ENCODE measurements at regions not wholly inside any gene's neighbourhood (a gene's known extent, or its start where the extent isn't known, plus 50 kb on each side); places are given as distances from the start of the nearest gene placed in this dataset.

- TF ChIP-seq, protein P1, sequence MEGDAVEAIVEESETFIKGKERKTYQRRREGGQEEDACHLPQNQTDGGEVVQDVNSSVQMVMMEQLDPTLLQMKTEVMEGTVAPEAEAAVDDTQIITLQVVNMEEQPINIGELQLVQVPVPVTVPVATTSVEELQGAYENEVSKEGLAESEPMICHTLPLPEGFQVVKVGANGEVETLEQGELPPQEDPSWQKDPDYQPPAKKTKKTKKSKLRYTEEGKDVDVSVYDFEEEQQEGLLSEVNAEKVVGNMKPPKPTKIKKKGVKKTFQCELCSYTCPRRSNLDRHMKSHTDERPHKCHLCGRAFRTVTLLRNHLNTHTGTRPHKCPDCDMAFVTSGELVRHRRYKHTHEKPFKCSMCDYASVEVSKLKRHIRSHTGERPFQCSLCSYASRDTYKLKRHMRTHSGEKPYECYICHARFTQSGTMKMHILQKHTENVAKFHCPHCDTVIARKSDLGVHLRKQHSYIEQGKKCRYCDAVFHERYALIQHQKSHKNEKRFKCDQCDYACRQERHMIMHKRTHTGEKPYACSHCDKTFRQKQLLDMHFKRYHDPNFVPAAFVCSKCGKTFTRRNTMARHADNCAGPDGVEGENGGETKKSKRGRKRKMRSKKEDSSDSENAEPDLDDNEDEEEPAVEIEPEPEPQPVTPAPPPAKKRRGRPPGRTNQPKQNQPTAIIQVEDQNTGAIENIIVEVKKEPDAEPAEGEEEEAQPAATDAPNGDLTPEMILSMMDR (IDR thresholded peaks at IDR 0.05 in 4 of 5, conservative IDR thresholded peaks at IDR 0.05 in 1 of 5): no peak
- no peak for TF ChIP-seq POLR2A (IDR thresholded peaks at IDR 0.05)
- in situ Hi-C loops (cut with MboI; ENCODE audit: low sequenced_read_pairs in 4 of 4) (no loop called here), intact Hi-C loops (cut with DNase I; ENCODE audit: low total_unique reads) (no loop called here)
- no peak for DNase-seq
- no peak overlapping the region for H3K4me3 ChIP-seq
- no peak for ATAC-seq
- no peaks in the 10 kb centered on the region for H3K9me3 ChIP-seq
- no peaks in the 10 kb centered on the region for H3K27me3 ChIP-seq
- H3K27ac ChIP-seq: no peak overlapping the region
- H3K4me1 ChIP-seq: no peaks in the 10 kb centered on the region
- no peaks in the 10 kb centered on the region for H3K36me3 ChIP-seq
Measured at GRCh38 chr12:114945351-114945750, 261.4 kb upstream of the TBX3 start.

GRCh38 chr12:114944736-114945135, 260.8 kb upstream of the TBX3 start:
- intact Hi-C loops (cut with DNase I; ENCODE audit: low total_unique reads) (no loop called here), in situ Hi-C loops (cut with MboI; ENCODE audit: low sequenced_read_pairs in 4 of 4) (no loop called here)
- ATAC-seq (no peak), DNase-seq (no peak)
- H3K36me3 ChIP-seq: no peaks in the 10 kb centered on the region
- H3K9me3 ChIP-seq: no peaks in the 10 kb centered on the region
- H3K27ac ChIP-seq: no peak overlapping the region
- H3K4me3 ChIP-seq: no peak overlapping the region
- TF ChIP-seq POLR2A (IDR thresholded peaks at IDR 0.05): no peak
- TF ChIP-seq, protein P1 (IDR thresholded peaks at IDR 0.05 in 4 of 5, conservative IDR thresholded peaks at IDR 0.05 in 1 of 5): no peak
- no peaks in the 10 kb centered on the region for H3K27me3 ChIP-seq
- H3K4me1 ChIP-seq: no peaks in the 10 kb centered on the region

- Histone ChIP-seq H3K27me3 (no peaks in the 10 kb centered on the region), H3K9me3 (no peaks in the 10 kb centered on the region), H3K4me3 (no peak overlapping the region), H3K36me3 (no peaks in the 10 kb centered on the region), H3K4me1 (no peaks in the 10 kb centered on the region), H3K27ac (no peak overlapping the region)
- intact Hi-C loops (cut with DNase I; ENCODE audit: low total_unique reads): no loop called here
- in situ Hi-C loops (cut with MboI; ENCODE audit: low sequenced_read_pairs in 4 of 4): no loop called here
- TF ChIP-seq, protein P1 (IDR thresholded peaks at IDR 0.05 in 4 of 5, conservative IDR thresholded peaks at IDR 0.05 in 1 of 5): no peak
- no peak for TF ChIP-seq POLR2A (IDR thresholded peaks at IDR 0.05)
- DNase-seq (no peak), ATAC-seq (no peak)
Measured at GRCh38 chr12:114943601-114944000, 259.6 kb upstream of the TBX3 start.

- Histone ChIP-seq H3K27ac (no peak overlapping the region), H3K27me3 (no peaks in the 10 kb centered on the region), H3K9me3 (no peaks in the 10 kb centered on the region), H3K4me1 (no peaks in the 10 kb centered on the region), H3K36me3 (no peaks in the 10 kb centered on the region), H3K4me3 (no peak overlapping the region)
- ATAC-seq: no peak
- in situ Hi-C loops (cut with MboI; ENCODE audit: low sequenced_read_pairs in 4 of 4) (no loop called here), intact Hi-C loops (cut with DNase I; ENCODE audit: low total_unique reads) (no loop called here)
- DNase-seq: no peak
- TF ChIP-seq, protein P1 (IDR thresholded peaks at IDR 0.05 in 4 of 5, conservative IDR thresholded peaks at IDR 0.05 in 1 of 5): no peak
- TF ChIP-seq POLR2A (IDR thresholded peaks at IDR 0.05): no peak
Measured at GRCh38 chr12:114938487-114939210, 254.7 kb upstream of the TBX3 start.

Data from gastrocnemius medialis (tissue), 4 donors.